ENCODE measurements at regions not wholly inside any gene's neighbourhood (a gene's known extent, or its start where the extent isn't known, plus 50 kb on each side); places are given as distances from the start of the nearest gene placed in this dataset.

- no peaks in the 10 kb centered on the region for H3K79me2 ChIP-seq (ENCODE audit: insufficient read depth, low read length)
- H4K20me1 ChIP-seq (ENCODE audit: insufficient read depth, low read length) = no peaks in the 10 kb centered on the region
- no peak overlapping the region for H3K27ac ChIP-seq (ENCODE audit: extremely low read length, insufficient read depth, low read length)
- intact Hi-C loops (cut with micrococcal nuclease; ENCODE audit: unreplicated experiment) = loop anchor here (10.0 kb wide), 1 partner anchor 65 kb away; no protein-coding TSS in a partner anchor
- ChIA-PET CTCF (ENCODE audit: low intra/inter-chr PET ratio, low total read pairs) (no interaction called here), POLR2A (interaction anchor here (0.6 kb wide), 1 partner anchor 520 kb away, joined by 4 read pairs; no protein-coding TSS in a partner anchor)
- no peak overlapping the region for H3K4me3 ChIP-seq (replicated peaks in 1 of 3; ENCODE audit: insufficient read depth in 1 of 3, low read depth in 2 of 3, low read length in 3 of 3)
- peaks cover 27% of the 10 kb centered on the region for H3K4me1 ChIP-seq (ENCODE audit: insufficient read depth, low read length)
- in situ Hi-C loops (cut with HindIII; ENCODE audit: extremely low pct_ligation_motif_present, low pct_unique_long_range_greater_than_20kb) = no loop called here
- DNase-seq (ENCODE audit: low spot score) (no peak), FAIRE-seq (no peak), ATAC-seq (no peak)
- no peak overlapping the region for H3K4me2 ChIP-seq (ENCODE audit: low read depth, low read length)
- no peaks in the 10 kb centered on the region for H3K36me3 ChIP-seq (replicated peaks in 1 of 2; ENCODE audit: control insufficient read depth in 1 of 2, insufficient read depth in 2 of 2, low read length in 2 of 2)
- no peaks in the 10 kb centered on the region for H3K27me3 ChIP-seq (ENCODE audit: control insufficient read depth in 1 of 2, insufficient read depth in 2 of 2, low read length in 2 of 2)
- 54% methylated on average over 1 of the region's 1 CpG for WGBS (ENCODE audit: low lambda C conversion rate)
- H3K9ac ChIP-seq (ENCODE audit: insufficient read depth, low read depth, low read length) = no peak overlapping the region
- no peak overlapping the region for H2AFZ ChIP-seq (ENCODE audit: low read length)
- no TSS peak for BruUV-seq (replicated peaks)
- no peaks in the 10 kb centered on the region; the same call in 1 of the 2 replicates for H3K9me3 ChIP-seq (ENCODE audit: low read length)
- TF ChIP-seq ZNF556 (CRISPR knock-in tag; IDR thresholded peaks at IDR 0.05; ENCODE audit: borderline replicate concordance) = no peak
- no peak for TF ChIP-seq SRSF4 (IDR thresholded peaks at IDR 0.05; ENCODE audit: low read depth, low read length, poor library complexity, severe bottlenecking)
- TF ChIP-seq MED1 (CRISPR knock-in tag; IDR thresholded peaks at IDR 0.05) = no peak
- no peak for TF ChIP-seq ZNF142 (CRISPR knock-in tag; IDR thresholded peaks at IDR 0.05)
- no peak for TF ChIP-seq MXD1 (CRISPR knock-in tag; IDR thresholded peaks at IDR 0.05)
- TF ChIP-seq ZNF777 (CRISPR knock-in tag; IDR thresholded peaks at IDR 0.05) = no peak
- TF ChIP-seq ZNF136 (CRISPR knock-in tag; IDR thresholded peaks at IDR 0.05; ENCODE audit: low read depth) = no peak
- no peak for TF ChIP-seq ZFP41 (CRISPR knock-in tag; IDR thresholded peaks at IDR 0.05; ENCODE audit: borderline replicate concordance)
- no peak for TF ChIP-seq HES4 (CRISPR knock-in tag; IDR thresholded peaks at IDR 0.05; ENCODE audit: borderline replicate concordance)
- TF ChIP-seq HMGXB4 (CRISPR knock-in tag; IDR thresholded peaks at IDR 0.05; ENCODE audit: borderline replicate concordance in 1 of 2, low read depth in 1 of 2) = no peak
- TF ChIP-seq DBP (CRISPR knock-in tag; IDR thresholded peaks at IDR 0.05; ENCODE audit: not compliant biosample characterization) = no peak
- no peak for TF ChIP-seq TMF1 (CRISPR knock-in tag; IDR thresholded peaks at IDR 0.05; ENCODE audit: low read depth)
- no peak for TF ChIP-seq TRIM24 (CRISPR knock-in tag; IDR thresholded peaks at IDR 0.05)
- no peak for TF ChIP-seq SIN3B (IDR thresholded peaks at IDR 0.05; ENCODE audit: low read length)
- no peak for TF ChIP-seq ZNF251 (CRISPR knock-in tag; IDR thresholded peaks at IDR 0.05)
- TF ChIP-seq ZNF354B (CRISPR knock-in tag; IDR thresholded peaks at IDR 0.05) = no peak
- TF ChIP-seq RCOR2 (CRISPR knock-in tag; IDR thresholded peaks at IDR 0.05) = no peak
These were observed 245.8 kb upstream of the MAP3K1 start for GRCh38 chr5:56569566-56569965.

Measured in HepG2 (cell line).